Activated naive CD8-positive, alpha-beta T cell treated with anti-CD3 and anti-CD28 coated beads, Interleukin-2, amount 10 ng/mL, durations not matched to agents 7 days and 5 days (primary cell): ENCODE measurements at regions not wholly inside any gene's neighbourhood (a gene's known extent, or its start where the extent isn't known, plus 50 kb on each side); places are given as distances from the start of the nearest gene placed in this dataset.
"Not testable (repeated sequence)": the region's sequence is repeated elsewhere in the genome, so short reads cannot be mapped to it uniquely, and the experiment has no call there.

ENCODE experiments used
- ATAC-seq: fragments of 150-1000 bp; cut with Tn5 transposase; one replicate; pipeline ENCODE4 v1.10.0; 2021; ENCODE audit warnings: low read depth, moderate library complexity
- POLR2A ChIA-PET: fragments of 350-600 bp; sonication (Branson Sonifier 250); formaldehyde crosslinking; loops from one replicate; lab custom pipeline; 2021; ENCODE audit warnings: antibody characterized with exemption; lab: Charles Lee
- DNase-seq: peaks from one replicate; pipeline ENCODE4 v3.0.0; 2021
- H3K27ac Mint-ChIP-seq: one replicate; pipeline ENCODE4 v1.8.0; 2022; ENCODE audit warnings: mild to moderate bottlenecking, mixed read lengths
- H3K27me3 Mint-ChIP-seq: one replicate; pipeline ENCODE4 v1.8.0; 2022; ENCODE audit warnings: mild to moderate bottlenecking, moderate library complexity, mixed read lengths
- H3K36me3 Mint-ChIP-seq: one replicate; pipeline ENCODE4 v1.8.0; 2021; ENCODE audit warnings: mild to moderate bottlenecking, mixed read lengths
- H3K4me1 Mint-ChIP-seq: one replicate; pipeline ENCODE4 v1.8.0; 2021; ENCODE audit warnings: mixed read lengths
- H3K4me3 Mint-ChIP-seq: one replicate; pipeline ENCODE4 v1.8.0; 2022; ENCODE audit warnings: mild to moderate bottlenecking, moderate library complexity, mixed read lengths
- H3K9me3 Mint-ChIP-seq: one replicate; pipeline ENCODE4 v1.8.0; 2021; ENCODE audit warnings: mixed read lengths

GRCh38 chr4:43567644-43568043, 675.1 kb downstream of the GRXCR1 start:
- no peak for ATAC-seq
- DNase-seq = no peak
- Mint-ChIP-seq H3K4me3 (no peak overlapping the region), H3K4me1 (no peaks in the 10 kb centered on the region), H3K27ac (no peak overlapping the region), H3K27me3 (no peaks in the 10 kb centered on the region), H3K9me3 (peaks cover 2% of the 10 kb centered on the region), H3K36me3 (no peaks in the 10 kb centered on the region)
- POLR2A ChIA-PET = no interaction called here

GRCh38 chr4:43586813-43587212, 694.3 kb downstream of the GRXCR1 start:
- no peak for ATAC-seq
- DNase-seq = no peak
- Mint-ChIP-seq H3K4me3 (no peak overlapping the region), H3K4me1 (no peaks in the 10 kb centered on the region), H3K36me3 (no peaks in the 10 kb centered on the region), H3K27me3 (no peaks in the 10 kb centered on the region), H3K9me3 (peaks cover 13% of the 10 kb centered on the region), H3K27ac (no peak overlapping the region)
- POLR2A ChIA-PET = no interaction called here

- POLR2A ChIA-PET = no interaction called here
- no peak overlapping the region for H3K4me3 Mint-ChIP-seq
- H3K27ac Mint-ChIP-seq = no peak overlapping the region
- H3K9me3 Mint-ChIP-seq = peaks cover 7% of the 10 kb centered on the region
- H3K36me3 Mint-ChIP-seq = no peaks in the 10 kb centered on the region
- no peak for DNase-seq
- no peak for ATAC-seq
- no peaks in the 10 kb centered on the region for H3K27me3 Mint-ChIP-seq
- H3K4me1 Mint-ChIP-seq = no peaks in the 10 kb centered on the region
Observed at GRCh38 chr4:43587758-43588157, 695.2 kb downstream of the GRXCR1 start.

GRCh38 chr4:43607400-43607799, 714.9 kb downstream of the GRXCR1 start:
- Mint-ChIP-seq H3K27ac (no peak overlapping the region), H3K4me1 (no peaks in the 10 kb centered on the region), H3K27me3 (no peaks in the 10 kb centered on the region), H3K4me3 (no peak overlapping the region), H3K36me3 (no peaks in the 10 kb centered on the region), H3K9me3 (no peaks in the 10 kb centered on the region)
- ATAC-seq (no peak), DNase-seq (no peak)
- POLR2A ChIA-PET = no interaction called here

- H3K4me1 Mint-ChIP-seq = no peaks in the 10 kb centered on the region
- no peak overlapping the region for H3K27ac Mint-ChIP-seq
- no peaks in the 10 kb centered on the region for H3K27me3 Mint-ChIP-seq
- H3K4me3 Mint-ChIP-seq = no peak overlapping the region
- ATAC-seq (no peak), DNase-seq (no peak)
- POLR2A ChIA-PET = no interaction called here
- H3K36me3 Mint-ChIP-seq = no peaks in the 10 kb centered on the region
- no peaks in the 10 kb centered on the region for H3K9me3 Mint-ChIP-seq
Observed at GRCh38 chr4:43607827-43608461, 715.4 kb downstream of the GRXCR1 start.

GRCh38 chr4:43619219-43619618, 726.7 kb downstream of the GRXCR1 start:
- Mint-ChIP-seq H3K4me1 (no peaks in the 10 kb centered on the region), H3K36me3 (no peaks in the 10 kb centered on the region), H3K27ac (no peak overlapping the region), H3K4me3 (no peak overlapping the region), H3K9me3 (peaks cover 6% of the 10 kb centered on the region), H3K27me3 (no peaks in the 10 kb centered on the region)
- ATAC-seq (no peak), DNase-seq (no peak)
- POLR2A ChIA-PET = no interaction called here

GRCh38 chr4:43637893-43638292, 745.4 kb downstream of the GRXCR1 start:
- H3K27me3 Mint-ChIP-seq, H3K27ac Mint-ChIP-seq, ATAC-seq, H3K4me1 Mint-ChIP-seq, POLR2A ChIA-PET, H3K36me3 Mint-ChIP-seq, H3K4me3 Mint-ChIP-seq, DNase-seq: not testable (repeated sequence)
- H3K9me3 Mint-ChIP-seq = peaks cover 16% of the 10 kb centered on the region

GRCh38 chr4:43651991-43652390, 759.5 kb downstream of the GRXCR1 start:
- ATAC-seq (no peak), DNase-seq (no peak)
- POLR2A ChIA-PET = no interaction called here
- H3K36me3 Mint-ChIP-seq = no peaks in the 10 kb centered on the region
- no peak overlapping the region for H3K27ac Mint-ChIP-seq
- H3K9me3 Mint-ChIP-seq = peaks cover 2% of the 10 kb centered on the region
- no peaks in the 10 kb centered on the region for H3K4me1 Mint-ChIP-seq
- H3K4me3 Mint-ChIP-seq = no peak overlapping the region
- no peaks in the 10 kb centered on the region for H3K27me3 Mint-ChIP-seq

- H3K4me3 Mint-ChIP-seq, H3K27me3 Mint-ChIP-seq, H3K4me1 Mint-ChIP-seq, H3K36me3 Mint-ChIP-seq, H3K9me3 Mint-ChIP-seq, ATAC-seq, H3K27ac Mint-ChIP-seq, POLR2A ChIA-PET, DNase-seq: not testable (repeated sequence)
Observed at GRCh38 chr4:43659547-43659946, 767.0 kb downstream of the GRXCR1 start.

GRCh38 chr4:43672265-43672885, 776.2 kb downstream of the KCTD8 start:
- H3K4me1 Mint-ChIP-seq, H3K4me3 Mint-ChIP-seq, ATAC-seq, H3K27ac Mint-ChIP-seq, H3K36me3 Mint-ChIP-seq, POLR2A ChIA-PET, H3K27me3 Mint-ChIP-seq, DNase-seq: not testable (repeated sequence)
- H3K9me3 Mint-ChIP-seq = peaks cover 18% of the 10 kb centered on the region

- H3K36me3 Mint-ChIP-seq = no peaks in the 10 kb centered on the region
- ATAC-seq (no peak), DNase-seq (no peak)
- H3K4me1 Mint-ChIP-seq = no peaks in the 10 kb centered on the region
- H3K27ac Mint-ChIP-seq = no peak overlapping the region
- no peaks in the 10 kb centered on the region for H3K27me3 Mint-ChIP-seq
- no peak overlapping the region for H3K4me3 Mint-ChIP-seq
- POLR2A ChIA-PET = no interaction called here
- H3K9me3 Mint-ChIP-seq = peaks cover 4% of the 10 kb centered on the region
Observed at GRCh38 chr4:43680421-43680820, 768.2 kb downstream of the KCTD8 start.

- no peaks in the 10 kb centered on the region for H3K27me3 Mint-ChIP-seq
- ATAC-seq = no peak
- peaks cover 4% of the 10 kb centered on the region for H3K9me3 Mint-ChIP-seq
- H3K4me1 Mint-ChIP-seq = no peaks in the 10 kb centered on the region
- H3K4me3 Mint-ChIP-seq = no peak overlapping the region
- no peaks in the 10 kb centered on the region for H3K36me3 Mint-ChIP-seq
- DNase-seq = no peak
- no peak overlapping the region for H3K27ac Mint-ChIP-seq
- POLR2A ChIA-PET = no interaction called here
Observed at GRCh38 chr4:43682551-43682950, 766.1 kb downstream of the KCTD8 start.

- no peaks in the 10 kb centered on the region for H3K36me3 Mint-ChIP-seq
- H3K4me1 Mint-ChIP-seq = no peaks in the 10 kb centered on the region
- H3K4me3 Mint-ChIP-seq = no peak overlapping the region
- POLR2A ChIA-PET = no interaction called here
- DNase-seq = no peak
- no peaks in the 10 kb centered on the region for H3K27me3 Mint-ChIP-seq
- no peak for ATAC-seq
- H3K27ac Mint-ChIP-seq = no peak overlapping the region
- H3K9me3 Mint-ChIP-seq = peaks cover 6% of the 10 kb centered on the region
Observed at GRCh38 chr4:43690116-43690515, 758.5 kb downstream of the KCTD8 start.

- Mint-ChIP-seq H3K27me3 (no peaks in the 10 kb centered on the region), H3K36me3 (no peaks in the 10 kb centered on the region), H3K4me3 (no peak overlapping the region), H3K4me1 (no peaks in the 10 kb centered on the region), H3K27ac (no peak overlapping the region), H3K9me3 (peaks cover 9% of the 10 kb centered on the region)
- no peak for ATAC-seq
- POLR2A ChIA-PET = no interaction called here
- DNase-seq = no peak
Observed at GRCh38 chr4:43693876-43694275, 754.7 kb downstream of the KCTD8 start.
